T-helper 2 cell treated with Interferon-gamma antibody and Interleukin-4, amounts not matched to agents 5 μg/mL and 100 μg/mL, for 36 hours (primary cell): ENCODE measurements at regions not wholly inside any gene's neighbourhood (a gene's known extent, or its start where the extent isn't known, plus 50 kb on each side); places are given as distances from the start of the nearest gene placed in this dataset.
"Not testable (repeated sequence)": the region's sequence is repeated elsewhere in the genome, so short reads cannot be mapped to it uniquely, and the experiment has no call there.

ENCODE experiments used
- DNase-seq: peaks from one replicate; pipeline ENCODE4 v3.0.0; 2021; ENCODE audit warnings: low spot score
- H3K27ac Mint-ChIP-seq: one replicate; pipeline ENCODE4 v1.8.0; 2021; ENCODE audit warnings: mild to moderate bottlenecking, mixed read lengths
- H3K27me3 Mint-ChIP-seq: one replicate; pipeline ENCODE4 v1.8.0; 2021; ENCODE audit warnings: low read depth, mixed read lengths
- H3K36me3 Mint-ChIP-seq: one replicate; pipeline ENCODE4 v1.8.0; 2021; ENCODE audit warnings: low read depth, mixed read lengths
- H3K4me1 Mint-ChIP-seq: one replicate; pipeline ENCODE4 v1.8.0; 2021; ENCODE audit warnings: low read depth, mixed read lengths
- H3K4me3 Mint-ChIP-seq: one replicate; pipeline ENCODE4 v1.8.0; 2022; ENCODE audit warnings: mild to moderate bottlenecking, moderate library complexity, mixed read lengths
- H3K9me3 Mint-ChIP-seq: one replicate; pipeline ENCODE4 v1.8.0; 2021; ENCODE audit warnings: mixed read lengths

- no peak for DNase-seq
- Mint-ChIP-seq H3K27me3 (peaks cover 12% of the 10 kb centered on the region), H3K9me3 (no peaks in the 10 kb centered on the region), H3K36me3 (no peaks in the 10 kb centered on the region), H3K4me1 (peaks cover 11% of the 10 kb centered on the region), H3K4me3 (no peak overlapping the region), H3K27ac (no peak overlapping the region)
Observed at GRCh38 chr12:75662511-75663159, 151.2 kb upstream of the KRR1 start.

DNA sequence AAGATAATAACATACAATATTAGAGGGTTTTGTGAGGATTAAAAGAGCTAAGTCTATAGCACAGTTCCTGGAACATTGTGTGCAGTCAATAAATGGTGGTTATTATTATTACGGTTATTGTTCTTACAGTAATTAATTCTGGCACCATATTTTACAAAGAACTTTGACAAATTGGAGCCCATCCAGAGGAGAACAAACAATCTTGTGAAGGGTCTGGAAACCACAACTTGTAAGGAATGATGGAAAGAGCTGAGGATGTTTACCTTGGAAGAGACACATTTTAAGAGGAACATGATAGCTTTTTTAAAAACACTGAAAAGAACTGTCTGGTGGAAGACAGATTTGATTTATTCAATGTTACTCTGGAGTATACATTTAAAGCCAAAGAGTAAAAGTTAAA lies 150.5 kb upstream of the KRR1 start:
- H3K4me3 Mint-ChIP-seq: no peak overlapping the region
- H3K9me3 Mint-ChIP-seq: no peaks in the 10 kb centered on the region
- no peak overlapping the region for H3K27ac Mint-ChIP-seq
- peaks cover 13% of the 10 kb centered on the region for H3K4me1 Mint-ChIP-seq
- H3K36me3 Mint-ChIP-seq: no peaks in the 10 kb centered on the region
- DNase-seq: no peak
- H3K27me3 Mint-ChIP-seq: peaks cover 10% of the 10 kb centered on the region

DNA sequence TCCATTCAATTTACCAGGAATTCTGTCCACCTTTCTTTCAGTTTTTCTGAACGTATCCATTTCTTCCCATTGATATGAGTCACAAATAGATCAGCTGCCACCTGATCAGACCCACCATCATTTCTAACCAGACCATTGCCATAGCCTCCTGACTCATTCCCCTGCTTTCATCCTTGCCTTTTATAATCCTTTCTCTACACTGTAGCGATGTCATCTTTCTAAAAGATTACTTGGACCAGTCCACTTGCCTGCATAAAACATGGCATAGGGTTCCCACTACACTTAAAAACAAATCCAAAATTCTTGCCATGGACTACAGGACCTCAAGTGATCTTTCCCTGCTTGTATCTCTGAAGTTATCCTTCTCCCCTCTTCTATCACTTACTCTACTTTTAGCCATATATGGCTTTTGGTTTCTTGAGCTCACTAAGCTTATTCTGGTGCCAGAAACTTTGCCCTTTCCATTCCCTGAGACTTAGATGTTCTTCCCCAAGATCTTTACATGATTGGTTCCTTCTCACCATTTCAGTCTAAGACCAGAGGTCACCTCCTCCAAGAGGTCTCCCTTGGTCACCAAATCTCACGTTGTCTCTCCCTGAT lies 149.5 kb upstream of the KRR1 start:
- Mint-ChIP-seq H3K36me3 (peaks cover 2% of the 10 kb centered on the region), H3K9me3 (no peaks in the 10 kb centered on the region), H3K4me3 (no peak overlapping the region), H3K4me1 (peaks cover 19% of the 10 kb centered on the region), H3K27me3 (peaks cover 7% of the 10 kb centered on the region), H3K27ac (no peak overlapping the region)
- no peak for DNase-seq

GRCh38 chr12:75660107-75660530 lies 148.7 kb upstream of the KRR1 start:
- Mint-ChIP-seq H3K9me3 (no peaks in the 10 kb centered on the region), H3K4me3 (no peak overlapping the region), H3K27me3 (peaks cover 7% of the 10 kb centered on the region), H3K27ac (no peak overlapping the region), H3K4me1 (peaks cover 26% of the 10 kb centered on the region), H3K36me3 (peaks cover 2% of the 10 kb centered on the region)
- DNase-seq: peak; percentile 16

DNA sequence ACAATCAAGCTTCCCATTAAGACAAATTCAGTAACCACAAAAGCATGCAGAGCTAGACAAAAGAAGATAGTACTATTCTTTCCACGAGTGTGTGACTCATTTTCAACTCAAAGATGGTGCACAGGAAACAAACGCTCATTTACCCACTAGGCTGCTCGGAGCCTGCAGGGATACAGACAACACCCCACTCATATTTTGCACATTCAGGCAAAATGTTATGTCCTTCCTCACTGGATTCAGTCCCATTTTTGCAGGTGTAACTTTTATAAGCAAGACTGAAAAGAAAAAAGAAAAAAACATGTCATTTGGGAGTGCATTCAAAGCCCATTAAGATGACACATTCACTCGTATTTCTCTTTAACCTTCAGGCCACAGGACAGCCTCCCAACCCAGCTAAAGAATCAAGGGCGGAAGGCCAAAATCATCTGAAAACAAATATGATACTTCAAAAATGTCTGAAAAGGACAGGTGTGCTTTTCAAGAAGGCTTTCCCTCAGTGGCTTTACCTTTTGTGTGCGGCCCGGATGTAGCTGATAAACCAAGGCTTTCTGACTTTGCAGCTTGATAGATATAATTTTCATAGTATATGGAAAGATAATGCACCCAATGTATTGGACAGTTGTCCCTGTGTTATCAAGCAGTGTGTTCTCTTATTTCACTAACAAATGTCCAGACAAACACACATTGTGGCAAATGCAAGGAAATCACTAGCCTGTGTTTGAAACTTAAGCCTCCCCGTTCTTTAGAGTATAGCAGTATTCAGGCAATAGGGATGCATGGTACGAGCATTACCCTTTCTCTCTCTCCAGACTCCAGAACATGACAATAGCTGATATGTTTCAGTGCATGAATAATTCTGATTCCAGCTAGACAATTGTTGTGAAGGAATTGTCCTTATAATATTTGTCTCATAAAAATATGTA lies 147.8 kb upstream of the KRR1 start:
- Mint-ChIP-seq H3K9me3 (no peaks in the 10 kb centered on the region), H3K27me3 (peaks cover 6% of the 10 kb centered on the region), H3K27ac (peak overlapping the region; percentile 41), H3K36me3 (peaks cover 2% of the 10 kb centered on the region), H3K4me1 (peaks cover 33% of the 10 kb centered on the region), H3K4me3 (no peak overlapping the region)
- DNase-seq: peak; percentile 32

DNA sequence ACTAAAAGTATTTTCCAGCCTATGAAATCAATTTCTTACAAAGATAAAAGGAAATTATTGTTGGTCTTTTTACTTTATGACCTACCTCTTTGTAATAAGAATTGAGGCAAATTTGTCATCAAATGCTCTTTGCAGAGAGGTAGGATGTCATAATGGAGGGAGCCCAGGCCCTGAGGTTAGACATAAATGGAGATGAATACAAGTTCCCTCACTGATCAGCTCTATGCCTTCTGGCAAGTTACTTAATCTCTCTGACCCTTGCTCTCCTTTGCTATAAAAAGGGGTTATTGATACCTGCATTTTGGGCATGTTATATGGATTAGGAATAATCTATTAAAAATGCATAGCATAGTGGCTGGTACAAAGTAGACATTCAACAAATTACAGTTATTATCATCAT lies 146.9 kb upstream of the KRR1 start:
- H3K4me3 Mint-ChIP-seq: no peak overlapping the region
- H3K27me3 Mint-ChIP-seq: peaks cover 10% of the 10 kb centered on the region
- H3K27ac Mint-ChIP-seq: no peak overlapping the region
- no peaks in the 10 kb centered on the region for H3K9me3 Mint-ChIP-seq
- H3K36me3 Mint-ChIP-seq: peaks cover 5% of the 10 kb centered on the region
- peaks cover 35% of the 10 kb centered on the region for H3K4me1 Mint-ChIP-seq
- DNase-seq: no peak

GRCh38 chr12:75657831-75658230 lies 146.4 kb upstream of the KRR1 start:
- Mint-ChIP-seq H3K27me3 (peaks cover 13% of the 10 kb centered on the region), H3K36me3 (peaks cover 6% of the 10 kb centered on the region), H3K4me1 (peaks cover 35% of the 10 kb centered on the region), H3K9me3 (no peaks in the 10 kb centered on the region), H3K4me3 (no peak overlapping the region), H3K27ac (no peak overlapping the region)
- no peak for DNase-seq

DNA sequence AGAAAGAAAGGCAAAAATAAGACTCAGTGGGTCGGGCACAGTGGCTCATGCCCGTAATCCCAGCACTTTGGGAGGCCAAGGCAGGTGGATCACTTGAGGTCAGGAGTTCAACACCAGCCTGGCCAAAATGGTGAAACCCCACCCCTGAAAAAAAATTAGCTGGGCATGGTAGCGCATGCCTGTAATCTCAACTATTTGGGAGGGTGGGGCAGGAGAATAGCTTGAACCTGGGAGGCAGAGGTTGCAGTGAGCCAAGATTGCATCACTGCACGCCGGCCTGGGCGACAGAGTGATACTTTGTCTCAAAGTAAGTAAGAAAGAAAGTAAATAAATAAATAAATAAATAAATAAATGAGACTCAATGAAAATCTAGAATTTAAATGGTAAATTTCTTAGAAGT lies 145.9 kb upstream of the KRR1 start:
- H3K27me3 Mint-ChIP-seq: peaks cover 17% of the 10 kb centered on the region
- not testable (repeated sequence) for H3K4me3 Mint-ChIP-seq, H3K9me3 Mint-ChIP-seq, H3K27ac Mint-ChIP-seq, DNase-seq, H3K36me3 Mint-ChIP-seq
- H3K4me1 Mint-ChIP-seq: peaks cover 35% of the 10 kb centered on the region

- Mint-ChIP-seq H3K9me3 (no peaks in the 10 kb centered on the region), H3K4me1 (peaks cover 35% of the 10 kb centered on the region), H3K4me3 (no peak overlapping the region), H3K27me3 (peaks cover 21% of the 10 kb centered on the region), H3K27ac (no peak overlapping the region), H3K36me3 (peaks cover 6% of the 10 kb centered on the region)
- no peak for DNase-seq
Observed at GRCh38 chr12:75656648-75657047, 145.2 kb upstream of the KRR1 start.

- Mint-ChIP-seq H3K4me3 (no peak overlapping the region), H3K27ac (no peak overlapping the region), H3K36me3 (peaks cover 6% of the 10 kb centered on the region), H3K9me3 (no peaks in the 10 kb centered on the region), H3K4me1 (peaks cover 35% of the 10 kb centered on the region), H3K27me3 (peaks cover 25% of the 10 kb centered on the region)
- no peak for DNase-seq
Observed at GRCh38 chr12:75656210-75656609, 144.8 kb upstream of the KRR1 start.

DNA sequence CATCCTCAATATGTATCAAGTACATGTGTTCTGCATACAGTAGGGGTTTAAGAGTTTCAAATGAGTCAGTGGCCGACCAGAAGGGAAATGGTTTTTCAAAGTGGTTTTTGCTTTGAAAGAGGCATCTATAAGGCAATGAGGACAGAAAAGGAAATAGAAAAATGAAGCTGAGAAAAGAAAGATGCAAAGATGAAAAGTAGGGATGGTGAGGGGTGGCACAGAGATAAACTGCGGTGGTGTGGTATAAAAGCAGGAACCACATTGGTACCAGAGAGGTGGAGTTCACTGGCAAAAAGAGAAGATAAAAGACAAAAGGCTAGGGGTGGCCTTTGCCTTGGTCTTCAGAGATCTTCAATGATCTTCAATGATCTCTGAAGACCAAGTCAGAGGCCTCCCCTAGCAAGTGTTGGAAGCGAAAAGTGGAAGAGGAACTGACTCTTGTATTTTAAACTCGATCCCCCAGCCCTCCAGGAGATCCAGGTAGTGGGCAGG lies 144.0 kb upstream of the KRR1 start:
- peak overlapping the region; percentile 75 for H3K27ac Mint-ChIP-seq
- H3K36me3 Mint-ChIP-seq: peaks cover 6% of the 10 kb centered on the region
- H3K4me3 Mint-ChIP-seq: peak overlapping the region; percentile 11
- H3K27me3 Mint-ChIP-seq: peaks cover 31% of the 10 kb centered on the region
- peaks cover 35% of the 10 kb centered on the region for H3K4me1 Mint-ChIP-seq
- DNase-seq: peak; percentile 40
- no peaks in the 10 kb centered on the region for H3K9me3 Mint-ChIP-seq

GRCh38 chr12:75651342-75651695 lies 139.9 kb upstream of the KRR1 start:
- H3K27ac Mint-ChIP-seq: no peak overlapping the region
- DNase-seq: no peak
- H3K4me1 Mint-ChIP-seq: peaks cover 17% of the 10 kb centered on the region
- H3K4me3 Mint-ChIP-seq: no peak overlapping the region
- no peaks in the 10 kb centered on the region for H3K9me3 Mint-ChIP-seq
- H3K36me3 Mint-ChIP-seq: peaks cover 4% of the 10 kb centered on the region
- H3K27me3 Mint-ChIP-seq: peaks cover 53% of the 10 kb centered on the region

GRCh38 chr12:75650595-75651341 lies 139.4 kb upstream of the KRR1 start:
- Mint-ChIP-seq H3K27ac (no peak overlapping the region), H3K9me3 (no peaks in the 10 kb centered on the region), H3K36me3 (peaks cover 4% of the 10 kb centered on the region), H3K27me3 (peaks cover 56% of the 10 kb centered on the region), H3K4me3 (no peak overlapping the region), H3K4me1 (peaks cover 16% of the 10 kb centered on the region)
- no peak for DNase-seq
